SK-N-DZ (cell line): ENCODE measurements at regions not wholly inside any gene's neighbourhood (a gene's known extent, or its start where the extent isn't known, plus 50 kb on each side); places are given as distances from the start of the nearest gene placed in this dataset.
"Not testable (repeated sequence)": the region's sequence is repeated elsewhere in the genome, so short reads cannot be mapped to it uniquely, and the experiment has no call there.

Source experiments
- DNase-seq: peaks from one replicate; pipeline ENCODE4 v3.0.0-alpha.2; 2015; ENCODE audit warnings: low spot score

DNA sequence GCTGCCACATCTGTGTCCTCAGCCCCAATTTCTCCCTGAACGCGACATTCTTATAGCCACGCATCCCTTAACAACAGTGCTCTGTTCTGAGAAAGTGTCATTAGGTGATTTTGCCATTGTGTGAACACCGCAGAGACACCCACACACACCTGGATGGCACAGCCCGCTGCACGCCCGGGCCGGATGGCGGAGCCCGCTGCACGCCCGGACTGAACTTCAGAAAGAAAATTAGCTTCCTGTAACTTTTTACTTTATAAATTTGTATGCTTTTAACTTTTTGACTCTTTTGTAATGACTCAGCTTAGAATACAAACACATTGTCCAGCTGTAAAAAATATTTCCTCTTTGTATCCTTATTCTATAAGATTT lies 567.0 kb upstream of the B3GAT1 start:
- not testable (repeated sequence) for DNase-seq

DNA sequence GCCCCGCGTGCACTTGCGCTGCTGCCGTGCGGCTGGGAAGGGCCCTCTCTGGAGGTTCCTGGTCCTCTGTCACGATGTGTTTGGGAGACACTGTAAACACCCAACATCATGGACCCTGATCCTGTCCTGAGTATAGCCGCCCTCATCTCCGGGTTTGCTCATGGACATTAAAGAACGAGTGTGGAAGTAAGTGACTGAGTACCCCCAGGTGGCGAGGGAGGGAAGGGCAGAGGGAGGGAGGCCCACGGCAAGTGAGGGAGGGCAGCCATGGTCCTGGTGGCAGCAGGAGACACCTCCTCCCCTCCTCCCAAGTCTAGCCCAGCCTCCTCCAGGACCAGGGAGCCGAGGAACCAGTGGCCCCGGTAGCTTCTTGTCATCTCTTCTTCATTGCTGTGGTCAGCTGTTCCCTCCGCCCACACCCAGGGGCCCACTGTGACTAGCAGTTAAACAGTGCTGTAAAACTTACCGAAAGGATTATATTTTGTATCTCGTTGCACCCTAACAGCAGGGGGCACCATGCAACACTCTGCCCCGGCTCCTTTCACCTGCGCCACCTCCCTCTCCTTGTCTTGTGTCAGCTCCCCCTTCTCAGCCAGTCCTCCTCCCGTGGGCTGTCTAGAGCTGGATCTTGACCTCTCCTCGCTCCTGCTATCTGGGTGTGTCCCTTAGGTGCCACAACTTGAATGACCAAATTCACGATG lies 566.5 kb upstream of the B3GAT1 start:
- DNase-seq: no peak

DNA sequence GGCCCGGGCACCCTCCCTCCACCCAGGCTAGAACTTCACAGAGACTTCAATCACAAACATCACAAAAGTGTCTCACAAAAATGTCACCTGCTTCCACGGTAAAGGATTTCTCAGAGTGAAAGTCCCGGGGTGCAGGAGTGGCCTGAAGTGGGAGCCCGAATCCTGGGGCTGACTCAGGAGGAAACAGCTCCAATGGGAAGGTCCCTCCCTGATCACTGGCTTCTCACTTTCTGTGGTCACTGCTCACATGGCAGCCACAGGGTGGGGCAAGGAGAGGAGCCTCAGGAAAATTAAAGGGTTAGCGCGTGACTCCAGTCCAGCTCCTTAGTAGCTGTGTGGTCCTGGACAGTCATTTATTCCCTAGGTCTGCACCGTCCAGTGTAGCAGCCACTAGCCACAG lies 564.5 kb upstream of the B3GAT1 start:
- no peak for DNase-seq

DNA sequence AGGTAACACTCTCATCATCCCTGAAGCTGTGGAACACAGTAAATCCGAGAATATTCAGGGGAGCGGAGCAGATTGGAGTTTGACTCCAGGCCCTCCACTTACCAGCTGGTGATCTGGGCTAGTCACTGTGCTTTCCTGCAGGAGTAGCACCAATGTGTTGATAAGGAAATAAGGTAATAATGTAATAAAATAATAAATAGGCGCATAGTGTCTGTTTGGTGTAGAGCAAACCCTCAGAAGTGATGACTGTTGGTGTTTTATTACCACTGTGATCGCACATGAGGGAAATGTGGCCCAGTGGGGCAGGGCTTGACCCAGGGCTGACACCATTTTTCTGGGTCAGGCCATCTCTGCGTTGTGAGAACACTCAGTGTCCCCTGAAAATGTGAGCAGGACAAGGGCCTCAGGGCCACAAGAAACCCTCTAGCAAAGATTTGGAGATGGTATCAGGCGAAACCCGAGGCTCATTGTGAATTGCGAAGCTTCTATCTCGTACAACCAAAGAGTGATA lies 563.9 kb upstream of the B3GAT1 start:
- no peak for DNase-seq

DNA sequence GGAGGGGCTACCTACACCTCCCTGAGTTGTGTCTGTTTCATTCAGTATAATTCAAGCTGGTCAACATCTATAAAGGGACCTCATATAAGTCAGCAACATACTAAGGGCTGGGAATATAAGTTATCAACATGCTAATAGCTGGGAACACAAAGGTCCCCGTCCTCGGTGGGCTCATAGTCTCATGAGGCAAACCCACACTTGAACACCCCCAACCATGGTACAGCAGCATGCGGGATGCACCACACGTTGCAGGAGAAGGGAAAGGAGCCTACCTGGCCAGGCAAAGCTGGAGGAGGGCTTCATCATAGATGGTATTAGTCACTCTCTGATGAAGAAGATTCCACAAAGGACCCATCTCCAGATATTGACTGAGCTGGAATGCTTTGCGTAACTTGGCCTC lies 561.8 kb upstream of the B3GAT1 start:
- no peak for DNase-seq

DNA sequence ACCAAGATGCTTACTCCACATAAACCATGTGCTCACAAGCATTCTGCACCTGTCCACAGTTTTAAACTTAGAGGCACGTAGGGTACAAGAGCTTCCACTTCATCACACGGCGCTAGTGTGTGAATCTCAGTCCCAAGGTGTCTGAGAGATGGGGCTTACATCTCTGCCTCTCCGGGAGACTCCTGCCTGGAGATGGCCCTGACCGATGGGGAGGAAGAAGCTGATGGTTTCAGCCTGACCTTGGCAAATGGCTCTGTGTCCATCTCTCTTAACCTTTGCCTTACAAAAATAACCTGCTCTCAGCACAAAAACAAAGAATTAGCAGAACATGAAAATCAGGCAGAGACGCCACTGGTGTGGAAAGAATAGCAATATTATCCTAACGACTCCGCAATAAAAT lies 559.3 kb upstream of the B3GAT1 start:
- DNase-seq: no peak

DNA sequence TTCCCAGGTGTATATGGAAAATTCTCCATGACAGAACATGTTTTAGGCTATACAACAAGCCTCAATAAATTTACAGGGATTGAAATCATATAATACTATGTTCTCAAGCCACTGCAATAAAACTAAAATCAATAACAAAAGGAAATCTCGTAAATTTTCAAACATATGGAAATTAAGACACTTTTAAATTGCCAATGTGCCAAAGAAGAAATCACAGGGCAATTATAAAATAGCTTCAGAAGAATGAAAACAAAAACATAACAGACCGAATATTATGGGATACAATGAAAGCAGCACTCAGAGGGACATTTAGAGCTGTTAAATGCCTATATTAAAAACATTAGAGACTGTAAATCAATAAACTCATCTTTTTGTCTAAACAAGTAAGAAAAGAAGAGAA lies 555.7 kb upstream of the B3GAT1 start:
- no peak for DNase-seq

DNA sequence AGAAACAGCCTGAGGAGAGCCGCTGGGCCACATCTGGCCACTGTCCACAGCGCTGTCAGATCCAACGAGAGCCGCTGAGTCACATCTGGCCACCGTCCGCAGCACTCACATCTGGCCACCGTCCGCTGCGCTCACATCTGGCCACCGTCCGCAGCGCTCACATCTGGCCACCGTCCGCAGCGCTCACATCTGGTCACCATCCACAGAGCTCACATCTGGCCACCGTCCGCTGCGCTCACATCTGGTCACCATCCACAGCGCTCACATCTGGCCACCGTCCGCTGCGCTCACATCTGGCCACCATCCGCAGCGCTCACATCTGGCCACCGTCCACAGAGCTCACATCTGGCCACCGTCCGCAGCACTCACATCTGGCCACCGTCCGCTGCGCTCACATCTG lies 549.3 kb upstream of the B3GAT1 start:
- DNase-seq: not testable (repeated sequence)

DNA sequence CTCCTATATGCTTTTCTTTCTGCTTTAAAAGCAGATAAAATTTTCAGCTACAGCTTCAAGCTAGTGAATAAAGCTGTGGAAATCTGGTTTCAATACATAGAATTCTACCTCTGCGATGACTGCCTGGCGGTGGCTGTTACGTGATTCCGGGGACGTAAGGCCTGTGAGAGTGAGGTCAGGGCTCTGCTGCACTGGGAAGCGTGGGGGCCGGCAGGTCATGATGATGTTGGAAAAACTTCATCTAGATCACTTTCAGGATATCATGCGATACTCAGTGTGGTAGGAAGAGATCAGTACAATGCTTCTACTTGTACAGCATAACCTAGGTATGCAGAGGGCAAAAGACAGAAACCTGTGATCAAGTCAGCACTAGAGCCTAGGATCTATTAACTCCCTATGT lies 546.8 kb upstream of the B3GAT1 start:
- no peak for DNase-seq

DNA sequence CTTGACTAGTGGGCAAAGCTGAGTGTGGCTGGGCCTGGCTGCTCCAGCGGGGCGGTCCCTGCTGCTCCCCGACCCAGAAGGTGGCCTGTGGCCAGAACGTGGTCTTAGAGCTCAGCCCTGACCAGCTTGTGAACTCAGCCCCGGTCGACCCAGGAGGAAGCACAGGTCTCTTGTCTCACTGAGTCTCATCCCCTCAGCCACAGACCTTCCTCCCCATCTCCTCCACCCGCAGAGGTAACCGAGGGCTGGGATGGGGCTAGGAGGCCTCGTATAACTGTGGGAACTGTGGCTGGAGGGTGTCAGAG lies 546.2 kb upstream of the B3GAT1 start:
- DNase-seq: no peak

DNA sequence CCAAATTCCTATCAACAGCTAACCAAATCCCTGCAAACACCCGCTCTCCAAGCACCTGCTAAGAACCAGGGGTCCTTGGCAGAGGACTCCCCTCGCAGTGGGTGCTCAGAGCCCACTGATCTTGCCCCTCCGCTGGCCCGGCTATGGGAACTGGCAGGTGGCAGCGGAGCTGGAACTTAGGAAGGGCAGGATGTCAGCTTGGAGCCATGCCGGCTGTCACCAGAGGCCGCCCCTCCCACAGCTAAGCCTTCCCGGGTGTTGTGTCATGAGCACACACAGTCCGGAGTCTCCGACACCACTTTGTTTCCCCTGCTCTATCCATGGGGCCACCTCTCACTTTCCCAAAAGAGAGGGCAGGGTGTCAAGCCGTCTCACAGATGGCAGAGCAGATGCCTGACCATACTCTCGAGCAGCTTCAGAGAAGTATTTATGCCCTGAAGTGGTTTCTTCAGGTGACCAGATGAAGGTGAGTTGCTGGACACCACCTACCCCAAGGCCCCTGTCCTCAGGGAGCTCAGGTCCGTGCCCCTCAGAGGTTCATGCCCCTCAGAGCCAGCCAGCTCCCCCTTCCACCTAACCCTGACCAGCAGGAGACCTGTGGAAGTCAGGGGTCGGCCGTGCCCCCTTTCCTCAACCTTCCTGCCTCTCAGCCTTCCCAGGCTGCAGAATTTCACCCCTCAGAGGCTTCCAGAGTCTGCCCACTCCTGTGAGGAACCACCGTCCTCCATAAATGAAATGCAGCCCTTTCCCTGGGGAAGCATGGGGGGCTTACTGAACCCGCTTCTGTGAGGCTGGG lies 545.7 kb upstream of the B3GAT1 start:
- no peak for DNase-seq

DNA sequence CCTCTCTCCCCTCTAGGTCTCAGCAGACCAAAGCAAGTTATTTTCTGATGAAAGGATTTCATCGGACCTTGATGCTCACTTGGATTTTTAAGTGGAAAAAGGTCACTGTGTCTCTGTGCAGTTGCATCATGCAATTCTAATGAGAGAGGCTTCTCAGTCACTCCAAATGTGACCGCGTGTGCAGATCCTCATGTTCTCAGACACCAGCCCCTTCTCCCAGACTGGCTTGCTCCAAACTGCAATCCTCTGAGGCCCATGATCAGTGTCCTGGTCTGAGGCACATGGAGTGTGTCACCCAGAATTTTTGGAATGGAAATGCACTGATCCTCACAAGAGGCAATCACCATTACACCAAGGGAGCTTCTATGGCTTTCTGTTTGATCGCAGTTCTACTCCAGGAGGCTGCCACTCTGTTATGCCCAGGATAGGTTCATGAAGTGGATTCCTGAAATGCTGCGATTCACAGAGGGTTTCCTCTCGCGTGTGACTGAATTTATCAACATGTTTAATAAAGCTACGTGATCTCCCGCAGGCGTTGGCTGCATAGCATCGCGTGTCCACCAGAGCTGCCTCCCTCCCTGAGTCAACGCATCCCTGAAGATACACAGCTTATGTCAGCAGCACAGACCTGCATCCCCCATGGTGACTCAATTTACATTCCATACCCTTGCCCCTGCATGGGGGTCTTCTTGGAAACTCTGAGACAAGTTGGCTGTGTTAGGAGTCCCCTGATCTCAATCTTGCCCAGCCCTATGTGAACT lies 544.6 kb upstream of the B3GAT1 start:
- no peak for DNase-seq

DNA sequence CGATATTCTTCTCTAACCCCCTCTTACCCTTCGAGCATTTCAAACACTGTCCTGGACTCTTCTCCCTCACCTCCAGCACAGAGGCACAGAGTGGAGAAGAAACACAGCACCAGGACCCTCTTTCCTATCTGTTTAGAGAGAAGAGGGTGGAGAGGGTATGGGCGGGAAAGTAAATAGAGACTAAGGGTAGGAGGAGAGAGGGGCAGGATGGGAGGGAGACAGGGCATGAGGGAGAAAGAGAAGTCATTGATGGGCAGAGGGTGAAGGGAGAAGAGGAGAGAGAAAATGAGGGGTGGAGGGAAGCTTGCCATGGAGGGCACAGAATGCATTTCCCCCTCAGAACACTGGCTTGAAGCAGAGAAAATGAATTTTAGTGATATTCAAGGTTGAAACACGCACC lies 543.9 kb upstream of the B3GAT1 start:
- not testable (repeated sequence) for DNase-seq

DNA sequence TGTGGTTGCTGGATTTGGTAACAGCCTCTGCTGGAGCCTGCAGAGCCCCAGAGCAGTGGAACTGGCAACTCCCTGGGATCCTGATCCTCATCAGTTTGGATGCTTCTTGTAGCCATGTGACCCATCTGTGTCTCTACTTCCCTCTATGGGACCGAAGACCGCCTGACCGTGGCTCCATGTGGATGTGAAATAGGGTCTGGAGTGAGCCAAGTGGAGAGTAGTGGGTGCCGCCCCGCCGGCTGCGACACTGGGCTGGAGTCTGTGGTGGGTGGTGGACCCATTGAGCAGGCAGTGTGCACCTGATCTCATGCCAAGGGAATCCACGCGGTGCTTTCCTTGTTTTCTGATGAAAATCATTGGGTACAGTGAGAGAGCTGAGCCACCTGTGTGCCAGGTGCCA lies 543.2 kb upstream of the B3GAT1 start:
- DNase-seq: no peak

DNA sequence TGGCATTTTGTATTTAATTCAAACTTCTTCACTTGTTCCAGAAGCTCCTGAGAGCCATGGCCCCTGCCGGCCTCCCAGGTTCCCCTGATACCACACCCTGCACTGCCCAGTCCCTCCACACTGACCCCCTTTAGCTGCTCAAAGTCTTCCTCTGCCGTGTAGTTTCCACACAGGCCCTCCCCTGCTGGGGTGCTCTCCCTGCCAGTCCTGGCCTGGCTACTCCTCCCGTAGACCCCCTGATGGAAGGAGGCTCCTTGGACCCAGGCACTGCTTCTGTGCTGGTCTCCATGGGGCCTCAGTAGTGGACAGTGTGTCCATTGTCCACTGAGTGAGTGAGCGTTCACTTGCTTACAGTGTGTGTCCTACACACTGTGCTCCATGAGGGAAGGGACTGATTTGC lies 542.4 kb upstream of the B3GAT1 start:
- DNase-seq: not testable (repeated sequence)

DNA sequence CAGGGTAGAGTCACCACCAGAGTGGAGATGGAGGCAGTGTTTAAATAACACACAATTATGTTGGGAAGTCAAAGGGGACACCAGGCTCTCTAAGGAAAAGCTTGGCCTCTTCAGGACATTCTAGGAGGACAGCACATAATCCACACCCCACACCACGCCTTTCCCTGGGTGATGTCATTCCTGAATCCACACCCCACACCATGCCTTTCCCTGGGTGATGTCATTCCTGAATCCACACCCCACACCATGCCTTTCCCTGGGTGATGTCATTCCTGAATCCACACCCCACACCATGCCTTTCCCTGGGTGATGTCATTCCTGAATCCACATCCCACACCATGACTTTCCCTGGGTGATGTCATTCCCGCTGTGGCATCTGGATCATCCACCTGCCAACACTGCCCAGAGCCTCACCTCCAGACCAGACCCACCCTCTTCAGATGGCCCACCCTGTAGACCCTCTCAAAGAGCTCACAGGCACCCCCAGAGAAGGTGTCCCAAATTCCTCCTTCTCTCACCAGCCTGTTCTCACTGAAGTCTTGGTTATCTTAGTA lies 541.5 kb upstream of the B3GAT1 start:
- not testable (repeated sequence) for DNase-seq

DNA sequence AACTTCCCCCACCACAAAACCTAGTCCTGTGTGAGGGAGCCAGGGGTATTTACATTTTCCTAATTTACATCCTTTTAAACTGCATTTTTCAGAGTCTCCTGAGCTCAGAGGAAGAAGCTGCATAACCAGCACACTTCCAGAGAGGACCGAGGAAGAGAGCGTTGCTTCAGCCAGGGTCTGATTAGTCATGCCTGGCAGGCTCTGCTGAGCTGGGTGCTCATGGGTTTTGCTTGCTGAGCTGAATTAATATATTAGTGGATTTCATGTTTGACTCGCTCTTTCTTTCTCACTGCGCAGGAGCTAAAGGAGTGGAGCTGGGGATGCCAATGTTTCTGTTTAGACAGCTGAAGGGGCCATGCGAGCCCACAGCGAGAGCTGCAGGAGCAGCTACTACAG lies 539.3 kb upstream of the B3GAT1 start:
- no peak for DNase-seq

DNA sequence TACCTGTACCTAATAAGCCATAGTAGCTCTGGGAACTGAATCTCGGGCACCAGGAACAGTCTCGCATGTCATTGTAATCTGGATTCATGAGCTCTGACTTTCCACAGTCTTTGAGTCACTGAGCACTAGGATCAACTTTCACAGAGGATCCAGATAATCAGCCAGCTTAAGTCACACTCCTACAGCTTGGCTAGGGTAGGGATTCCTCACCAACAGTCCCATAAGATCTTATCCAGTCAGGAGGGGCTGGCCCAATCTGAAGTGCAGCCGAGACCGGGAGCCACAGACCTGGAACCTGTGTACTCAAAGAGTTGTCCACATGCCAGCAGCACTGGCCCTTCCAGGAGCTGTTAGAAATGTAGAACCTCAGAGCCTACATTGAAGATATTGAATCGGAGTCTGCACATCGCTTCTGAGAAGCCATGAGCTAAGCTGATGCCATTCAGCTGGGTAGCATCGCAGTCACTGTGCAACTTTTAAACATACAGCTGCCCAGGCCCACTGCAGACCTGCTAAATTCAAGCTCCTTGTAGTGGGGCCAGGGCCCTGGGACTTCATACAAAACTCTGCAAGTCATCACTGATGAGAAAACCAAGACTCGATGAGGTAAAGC lies 538.8 kb upstream of the B3GAT1 start:
- no peak for DNase-seq

DNA sequence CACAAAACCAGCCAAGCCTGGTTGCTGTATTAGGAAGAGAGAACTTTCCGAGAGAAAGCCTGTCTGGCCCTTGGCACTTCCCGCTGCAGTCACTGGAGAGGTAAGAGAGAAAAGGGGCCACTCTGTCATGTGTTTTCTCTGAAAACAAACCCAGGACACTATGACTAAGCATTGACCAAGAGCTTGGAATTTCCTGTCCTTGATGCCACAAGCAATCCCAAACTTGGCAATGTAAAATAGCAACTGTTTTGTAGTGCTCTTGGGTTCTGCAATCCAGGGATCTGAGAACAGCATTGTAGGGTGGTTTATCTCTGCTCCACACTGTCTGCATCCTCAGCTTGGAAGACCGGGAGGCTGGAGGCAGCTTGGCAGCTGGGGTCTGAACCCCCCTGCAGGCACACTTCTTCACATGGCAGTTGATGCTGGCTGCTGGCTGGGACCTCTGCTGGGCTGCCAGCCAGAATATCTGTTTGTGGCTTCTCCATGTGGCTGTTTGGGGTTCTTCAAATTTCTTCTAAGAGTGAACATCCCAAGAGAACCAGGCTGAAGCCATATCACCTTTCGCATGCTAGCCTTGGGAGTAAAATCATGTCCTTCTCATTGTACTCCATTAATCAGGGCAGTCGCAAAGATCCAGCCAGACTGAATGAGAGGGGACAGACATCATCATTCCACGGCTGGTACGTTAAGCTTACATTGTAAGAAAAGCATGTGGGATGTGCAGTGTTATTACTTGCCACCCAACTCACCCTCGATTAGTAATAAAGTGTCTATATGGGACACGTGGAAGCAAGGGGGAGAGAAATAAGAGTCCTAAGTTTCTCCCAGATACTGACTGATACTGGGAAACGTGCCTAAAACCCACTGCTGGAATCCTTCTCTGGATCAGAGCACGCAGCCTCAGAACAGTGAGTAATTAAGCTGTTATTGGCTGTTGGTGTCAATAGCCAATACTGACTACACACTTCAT lies 537.4 kb upstream of the B3GAT1 start:
- DNase-seq: no peak

DNA sequence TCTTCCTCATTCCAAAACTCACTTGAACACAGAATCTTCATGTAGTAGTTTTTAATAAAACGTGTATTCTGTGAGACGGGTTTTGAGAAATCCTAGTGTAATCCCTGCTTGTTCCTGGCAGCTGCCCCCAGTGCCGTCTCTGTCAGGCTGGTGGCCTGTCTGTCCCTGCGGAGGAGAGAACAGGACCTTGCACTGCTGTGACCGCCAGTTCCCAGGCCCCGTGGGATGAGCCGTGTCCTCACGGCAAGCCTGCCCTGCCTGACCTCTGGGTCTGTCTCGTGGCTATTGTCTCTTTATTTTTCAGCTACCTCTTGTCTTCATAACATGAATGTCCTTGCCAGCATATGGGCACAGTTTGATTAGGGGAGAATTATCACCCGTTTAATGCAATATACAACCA lies 535.5 kb upstream of the B3GAT1 start:
- DNase-seq: no peak

DNA sequence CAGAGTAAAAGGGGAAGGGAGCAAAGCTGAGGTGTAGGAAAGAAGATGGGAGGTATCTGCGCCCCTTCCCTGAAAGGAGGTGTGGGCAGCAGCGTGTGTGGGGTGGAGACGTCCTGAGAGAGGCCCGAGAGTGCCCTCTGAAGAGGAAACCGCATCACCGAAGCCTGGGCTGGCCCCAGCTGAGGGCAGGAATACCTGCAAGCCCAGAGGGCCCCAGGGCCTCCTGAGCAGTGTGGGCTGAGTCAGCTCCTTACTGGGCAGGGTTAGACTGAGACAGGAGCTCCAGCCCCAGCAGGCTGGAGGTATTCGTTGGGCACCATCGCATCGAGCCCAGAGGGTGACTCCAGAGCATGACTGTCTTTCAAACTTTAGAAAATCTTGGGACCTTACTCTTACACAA lies 534.0 kb upstream of the B3GAT1 start:
- no peak for DNase-seq
